ENCODE measurements at regions not wholly inside any gene's neighbourhood (a gene's known extent, or its start where the extent isn't known, plus 50 kb on each side); places are given as distances from the start of the nearest gene placed in this dataset.

- Histone ChIP-seq H3K4me3 (no peak overlapping the region), H3K27ac (no peak overlapping the region), H3K4me1 (no peaks in the 10 kb centered on the region), H3K9me3 (no peaks in the 10 kb centered on the region), H3K36me3 (ENCODE audit: low read depth, missing control alignments) (no peaks in the 10 kb centered on the region), H3K27me3 (no peaks in the 10 kb centered on the region)
- TF ChIP-seq CTCF (IDR thresholded peaks at IDR 0.05) (no peak), POLR2A (IDR thresholded peaks at IDR 0.05) (no peak)
- intact Hi-C loops (cut with DNase I; ENCODE audit: low total_unique reads) = no loop called here
- 71 to 87% methylated on average over 4 of the region's 4 CpGs for WGBS, 2 donors
- DNase-seq = no peak
Observed at GRCh38 chr19:34824686-34825085, 51.7 kb upstream of the ZNF599 start.

Data from testis (tissue), 2 donors.